Activated T-cell treated with anti-CD3 and anti-CD28 coated beads, Interleukin-2, amount 50 U/mL, for 72 hours (primary cell): ENCODE measurements at regions not wholly inside any gene's neighbourhood (a gene's known extent, or its start where the extent isn't known, plus 50 kb on each side); places are given as distances from the start of the nearest gene placed in this dataset.

Experiments
- ATAC-seq, 2 donors: fragments of 150-1000 bp; cut with Tn5 transposase; replicated peaks in 1 of 2; 2 replicates each; pipeline ENCODE4 v1.10.0; 2021; ENCODE audit warnings: moderate library complexity in 2 of 2, mild to moderate bottlenecking in 1 of 2
- DNase-seq, 2 donors: peaks; one replicate each; pipeline ENCODE4 v3.0.0; 2021 to 2022; ENCODE audit warnings: mixed read lengths in 1 of 2
- H3K27ac Mint-ChIP-seq: one replicate; pipeline ENCODE4 v1.8.0; 2022; ENCODE audit warnings: mild to moderate bottlenecking, moderate library complexity, mixed read lengths
- H3K27me3 Mint-ChIP-seq: one replicate; pipeline ENCODE4 v1.8.0; 2022; ENCODE audit warnings: low read depth, mixed read lengths
- H3K36me3 Mint-ChIP-seq, 2 donors: one replicate each; pipeline ENCODE4 v1.8.0; 2022; ENCODE audit warnings: mixed read lengths in 2 of 2, mild to moderate bottlenecking in 1 of 2; ENCODE audit not compliant: insufficient read depth in 2 of 2
- H3K4me1 Mint-ChIP-seq: one replicate; pipeline ENCODE4 v1.8.0; 2022; ENCODE audit warnings: low read depth, mixed read lengths
- H3K4me3 Mint-ChIP-seq, 2 donors: one replicate each; pipeline ENCODE4 v1.8.0; 2022; ENCODE audit warnings: mild to moderate bottlenecking in 2 of 2, mixed read lengths in 2 of 2, moderate library complexity in 2 of 2
- H3K9me3 Mint-ChIP-seq, 2 donors: one replicate each; pipeline ENCODE4 v1.8.0; 2022; ENCODE audit warnings: mixed read lengths in 2 of 2

- Mint-ChIP-seq H3K4me1 (no peaks in the 10 kb centered on the region), H3K4me3 (no peak overlapping the region), H3K36me3 (no peaks in the 10 kb centered on the region), H3K27ac (no peak overlapping the region), H3K9me3 (no peaks in the 10 kb centered on the region), H3K27me3 (peaks cover 6% of the 10 kb centered on the region)
- DNase-seq (no peak), ATAC-seq (no peak)
These were observed 71.2 kb upstream of the SHISAL1 start for GRCh38 chr22:44383652-44384562.

GRCh38 chr22:44383064-44383575 is 70.4 kb upstream of the SHISAL1 start:
- ATAC-seq (no peak), DNase-seq (no peak)
- H3K4me3 Mint-ChIP-seq = no peak overlapping the region
- H3K27me3 Mint-ChIP-seq = peaks cover 6% of the 10 kb centered on the region
- peaks cover 2 to 4% of the 10 kb centered on the region in 2 donors for H3K9me3 Mint-ChIP-seq
- H3K27ac Mint-ChIP-seq = no peak overlapping the region
- no peaks in the 10 kb centered on the region for H3K4me1 Mint-ChIP-seq
- no peaks in the 10 kb centered on the region for H3K36me3 Mint-ChIP-seq

- Mint-ChIP-seq H3K27me3 (peaks cover 4% of the 10 kb centered on the region), H3K4me3 (no peak overlapping the region), H3K27ac (no peak overlapping the region), H3K9me3 (peaks cover 2 to 4% of the 10 kb centered on the region in 2 donors), H3K36me3 (no peaks in the 10 kb centered on the region), H3K4me1 (no peaks in the 10 kb centered on the region)
- no peak for ATAC-seq
- no peak for DNase-seq
These were observed 69.6 kb upstream of the SHISAL1 start for GRCh38 chr22:44382116-44383038.

- no peaks in the 10 kb centered on the region for H3K4me1 Mint-ChIP-seq
- ATAC-seq = no peak
These were observed 69.0 kb upstream of the SHISAL1 start for GRCh38 chr22:44381761-44382115.

GRCh38 chr22:44380756-44381486 is 68.2 kb upstream of the SHISAL1 start:
- H3K27me3 Mint-ChIP-seq = no peaks in the 10 kb centered on the region
- DNase-seq (no peak), ATAC-seq (no peak)
- H3K9me3 Mint-ChIP-seq = peaks cover 4 to 5% of the 10 kb centered on the region in 2 donors
- H3K36me3 Mint-ChIP-seq = peaks cover 2 to 3% of the 10 kb centered on the region in 2 donors
- H3K4me1 Mint-ChIP-seq = no peaks in the 10 kb centered on the region
- no peak overlapping the region for H3K4me3 Mint-ChIP-seq
- no peak overlapping the region for H3K27ac Mint-ChIP-seq

More at GRCh38 chr22:44381761-44382115, 69.0 kb upstream of the SHISAL1 start:
- H3K4me3 Mint-ChIP-seq = no peak overlapping the region
- H3K9me3 Mint-ChIP-seq = peaks cover 2 to 4% of the 10 kb centered on the region in 2 donors
- H3K27me3 Mint-ChIP-seq = no peaks in the 10 kb centered on the region
- H3K36me3 Mint-ChIP-seq = peaks cover 0 to 2% of the 10 kb centered on the region in 2 donors
- no peak for DNase-seq
- H3K27ac Mint-ChIP-seq = no peak overlapping the region

- Mint-ChIP-seq H3K9me3 (peaks cover 7 to 11% of the 10 kb centered on the region in 2 donors), H3K4me3 (no peak overlapping the region), H3K27me3 (no peaks in the 10 kb centered on the region), H3K36me3 (peaks cover 7 to 8% of the 10 kb centered on the region in 2 donors), H3K27ac (no peak overlapping the region), H3K4me1 (no peaks in the 10 kb centered on the region)
- ATAC-seq (no peak), DNase-seq (no peak)
These were observed 67.3 kb upstream of the SHISAL1 start for GRCh38 chr22:44379817-44380755.

- Mint-ChIP-seq H3K4me1 (no peaks in the 10 kb centered on the region), H3K4me3 (no peak overlapping the region), H3K27ac (no peak overlapping the region), H3K36me3 (peaks cover 8 to 13% of the 10 kb centered on the region in 2 donors), H3K27me3 (no peaks in the 10 kb centered on the region), H3K9me3 (peaks cover 8 to 16% of the 10 kb centered on the region in 2 donors)
- ATAC-seq (no peak), DNase-seq (no peak)
These were observed 65.6 kb upstream of the SHISAL1 start for GRCh38 chr22:44378380-44378779.

- no peak for DNase-seq
- Mint-ChIP-seq H3K9me3 (peaks cover 8 to 16% of the 10 kb centered on the region in 2 donors), H3K27me3 (no peaks in the 10 kb centered on the region), H3K27ac (no peak overlapping the region), H3K4me1 (no peaks in the 10 kb centered on the region), H3K4me3 (no peak overlapping the region), H3K36me3 (peaks cover 8 to 13% of the 10 kb centered on the region in 2 donors)
- ATAC-seq = no peak
These were observed 62.7 kb upstream of the SHISAL1 start for GRCh38 chr22:44375451-44375850.

GRCh38 chr22:44373234-44373633 is 60.5 kb upstream of the SHISAL1 start:
- H3K27ac Mint-ChIP-seq = no peak overlapping the region
- peaks cover 8 to 13% of the 10 kb centered on the region in 2 donors for H3K36me3 Mint-ChIP-seq
- DNase-seq = no peak
- peaks cover 6 to 13% of the 10 kb centered on the region in 2 donors for H3K9me3 Mint-ChIP-seq
- no peaks in the 10 kb centered on the region for H3K4me1 Mint-ChIP-seq
- no peak overlapping the region for H3K4me3 Mint-ChIP-seq
- ATAC-seq = no peak
- H3K27me3 Mint-ChIP-seq = no peaks in the 10 kb centered on the region

- no peak overlapping the region for H3K4me3 Mint-ChIP-seq
- no peaks in the 10 kb centered on the region for H3K4me1 Mint-ChIP-seq
- DNase-seq (no peak), ATAC-seq (no peak)
- no peaks in the 10 kb centered on the region for H3K27me3 Mint-ChIP-seq
- H3K27ac Mint-ChIP-seq = no peak overlapping the region
- H3K9me3 Mint-ChIP-seq = peaks cover 6 to 12% of the 10 kb centered on the region in 2 donors
- H3K36me3 Mint-ChIP-seq = peaks cover 8 to 13% of the 10 kb centered on the region in 2 donors
These were observed 59.9 kb upstream of the SHISAL1 start for GRCh38 chr22:44372611-44373010.

GRCh38 chr22:44371741-44372525 is 59.2 kb upstream of the SHISAL1 start:
- Mint-ChIP-seq H3K4me3 (no peak overlapping the region), H3K27me3 (no peaks in the 10 kb centered on the region), H3K4me1 (no peaks in the 10 kb centered on the region), H3K9me3 (peaks cover 6 to 12% of the 10 kb centered on the region in 2 donors), H3K36me3 (peaks cover 7 to 13% of the 10 kb centered on the region in 2 donors), H3K27ac (no peak overlapping the region)
- DNase-seq = no peak
- ATAC-seq = no peak
